ENCODE measurements at regions not wholly inside any gene's neighbourhood (a gene's known extent, or its start where the extent isn't known, plus 50 kb on each side); places are given as distances from the start of the nearest gene placed in this dataset.

- no peaks in the 10 kb centered on the region for H3K9me2 ChIP-seq (replicated peaks; ENCODE audit: insufficient read depth)
- TF ChIP-seq EZH2phosphoT487 (IDR thresholded peaks at IDR 0.05; ENCODE audit: low read depth, severe bottlenecking, unreplicated experiment) (no peak), CTCF (IDR thresholded peaks at IDR 0.05; ENCODE audit: poor library complexity) (no peak), EZH2 (IDR thresholded peaks at IDR 0.05; ENCODE audit: borderline replicate concordance) (no peak)
- H4K20me1 ChIP-seq (ENCODE audit: insufficient read depth, poor library complexity, severe bottlenecking), result no peaks in the 10 kb centered on the region
- no peaks in the 10 kb centered on the region for H3K27me3 ChIP-seq
- no peak overlapping the region for H3K27ac ChIP-seq
- no peak overlapping the region for H3K4me3 ChIP-seq
- DNase-seq (ENCODE audit: low spot score), result no peak
- H3K79me2 ChIP-seq, result no peaks in the 10 kb centered on the region
- H3K36me3 ChIP-seq (replicated peaks; ENCODE audit: insufficient read depth, low read depth), result no peaks in the 10 kb centered on the region
- H2AFZ ChIP-seq, result no peak overlapping the region
- no peaks in the 10 kb centered on the region for H3K4me1 ChIP-seq (ENCODE audit: insufficient read depth)
- H3K4me2 ChIP-seq, result no peak overlapping the region
- H3K9me3 ChIP-seq (ENCODE audit: low read depth), result no peaks in the 10 kb centered on the region
Measured at GRCh38 chr4:130705023-130705422, 1609.1 kb downstream of the C4orf33 start.

GRCh38 chr4:130712038-130712437 is 1616.1 kb downstream of the C4orf33 start:
- H3K4me1 ChIP-seq (ENCODE audit: insufficient read depth), result no peaks in the 10 kb centered on the region
- no peaks in the 10 kb centered on the region for H4K20me1 ChIP-seq (ENCODE audit: insufficient read depth, poor library complexity, severe bottlenecking)
- H3K79me2 ChIP-seq, result no peaks in the 10 kb centered on the region
- no peak overlapping the region for H2AFZ ChIP-seq
- H3K36me3 ChIP-seq (replicated peaks; ENCODE audit: insufficient read depth, low read depth), result no peaks in the 10 kb centered on the region
- H3K4me2 ChIP-seq, result no peak overlapping the region
- no peak overlapping the region for H3K4me3 ChIP-seq
- no peak overlapping the region for H3K27ac ChIP-seq
- no peaks in the 10 kb centered on the region for H3K9me3 ChIP-seq (ENCODE audit: low read depth)
- no peaks in the 10 kb centered on the region for H3K27me3 ChIP-seq
- H3K9me2 ChIP-seq (replicated peaks; ENCODE audit: insufficient read depth), result no peaks in the 10 kb centered on the region
- no peak for TF ChIP-seq EZH2phosphoT487 (IDR thresholded peaks at IDR 0.05; ENCODE audit: low read depth, severe bottlenecking, unreplicated experiment)
- TF ChIP-seq CTCF (IDR thresholded peaks at IDR 0.05; ENCODE audit: poor library complexity), result no peak
- TF ChIP-seq EZH2 (IDR thresholded peaks at IDR 0.05; ENCODE audit: borderline replicate concordance), result no peak
- no peak for DNase-seq (ENCODE audit: low spot score)
- WGBS (ENCODE audit: low lambda C conversion rate, missing lambda C conversion rate), result 59% methylated on average over 1 of the region's 1 CpG

- H2AFZ ChIP-seq, result no peak overlapping the region
- H3K79me2 ChIP-seq, result no peaks in the 10 kb centered on the region
- H3K9me3 ChIP-seq (ENCODE audit: low read depth), result no peaks in the 10 kb centered on the region
- no peak overlapping the region for H3K4me3 ChIP-seq
- H4K20me1 ChIP-seq (ENCODE audit: insufficient read depth, poor library complexity, severe bottlenecking), result no peaks in the 10 kb centered on the region
- no peak for TF ChIP-seq EZH2phosphoT487 (IDR thresholded peaks at IDR 0.05; ENCODE audit: low read depth, severe bottlenecking, unreplicated experiment)
- no peak for TF ChIP-seq EZH2 (IDR thresholded peaks at IDR 0.05; ENCODE audit: borderline replicate concordance)
- no peak for TF ChIP-seq CTCF (IDR thresholded peaks at IDR 0.05; ENCODE audit: poor library complexity)
- H3K4me2 ChIP-seq, result no peak overlapping the region
- no peaks in the 10 kb centered on the region for H3K36me3 ChIP-seq (replicated peaks; ENCODE audit: insufficient read depth, low read depth)
- H3K27ac ChIP-seq, result no peak overlapping the region
- no peaks in the 10 kb centered on the region for H3K27me3 ChIP-seq
- no peaks in the 10 kb centered on the region for H3K9me2 ChIP-seq (replicated peaks; ENCODE audit: insufficient read depth)
- 80% methylated on average over 1 of the region's 1 CpG for WGBS (ENCODE audit: low lambda C conversion rate, missing lambda C conversion rate)
- H3K4me1 ChIP-seq (ENCODE audit: insufficient read depth), result no peaks in the 10 kb centered on the region
- no peak for DNase-seq (ENCODE audit: low spot score)
Measured at GRCh38 chr4:130714006-130714405, 1618.1 kb downstream of the C4orf33 start.

- H2AFZ ChIP-seq, result no peak overlapping the region
- no peaks in the 10 kb centered on the region for H3K27me3 ChIP-seq
- H3K4me2 ChIP-seq, result no peak overlapping the region
- H3K4me3 ChIP-seq, result no peak overlapping the region
- H3K27ac ChIP-seq, result no peak overlapping the region
- DNase-seq (ENCODE audit: low spot score), result peak; percentile 7
- H3K79me2 ChIP-seq, result no peaks in the 10 kb centered on the region
- TF ChIP-seq EZH2 (IDR thresholded peaks at IDR 0.05; ENCODE audit: borderline replicate concordance) (no peak), CTCF (IDR thresholded peaks at IDR 0.05; ENCODE audit: poor library complexity) (no peak), EZH2phosphoT487 (IDR thresholded peaks at IDR 0.05; ENCODE audit: low read depth, severe bottlenecking, unreplicated experiment) (no peak)
- H3K36me3 ChIP-seq (replicated peaks; ENCODE audit: insufficient read depth, low read depth), result no peaks in the 10 kb centered on the region
- H3K9me2 ChIP-seq (replicated peaks; ENCODE audit: insufficient read depth), result no peaks in the 10 kb centered on the region
- no peaks in the 10 kb centered on the region for H4K20me1 ChIP-seq (ENCODE audit: insufficient read depth, poor library complexity, severe bottlenecking)
- H3K4me1 ChIP-seq (ENCODE audit: insufficient read depth), result no peaks in the 10 kb centered on the region
- H3K9me3 ChIP-seq (ENCODE audit: low read depth), result no peaks in the 10 kb centered on the region
Measured at GRCh38 chr4:130722361-130722760, 1626.4 kb downstream of the C4orf33 start.

Data from hepatocyte (in vitro differentiated cells).